HepG2 (cell line): ENCODE measurements at regions not wholly inside any gene's neighbourhood (a gene's known extent, or its start where the extent isn't known, plus 50 kb on each side); places are given as distances from the start of the nearest gene placed in this dataset.

Experiments
- ATAC-seq: fragments of 200-7000 bp; cut with Tn5 transposase; 3 replicates; pipeline ENCODE4 v1.9.1; 2020; ENCODE audit warnings: mild to moderate bottlenecking, moderate library complexity
- BruUV-seq: library from RNA; stranded (reverse); fragments of 400-500 nt; replicated peaks from 2 replicates; lab custom pipeline; 2021; lab: Mats Ljungman, UMichigan
- CTCF ChIA-PET: fragments of 300-600 bp; formaldehyde crosslinking; extraction: SDS; loops from one replicate; lab custom pipeline; 2021; ENCODE audit warnings: low total read pairs, inconsistent platforms, low intra/inter-chr PET ratio; lab: Yijun Ruan, JAX
- POLR2A ChIA-PET: fragments of 350-600 bp; sonication (Branson Sonifier 250); formaldehyde crosslinking; loops from one replicate; lab custom pipeline; 2020; ENCODE audit warnings: antibody characterized with exemption, inconsistent platforms; lab: Yijun Ruan, JAX
- DNase-seq: peaks from one replicate; pipeline ENCODE4 v3.0.0-alpha.2; 2015; ENCODE audit warnings: low spot score
- FAIRE-seq: peaks from 3 replicates; lab custom pipeline; 2011; peaks lifted over from hg19 to GRCh38; lab: Jason Lieb, UNC
- H2AFZ ChIP-seq: one replicate; pipeline ENCODE4 v1.6.1; 2011; ENCODE audit warnings: low read length, inconsistent platforms
- H3K27ac ChIP-seq: fragments of 300-600 bp; 3 replicates; pipeline ENCODE4 v1.8.0; 2011; ENCODE audit warnings: mixed run types, mild to moderate bottlenecking, mixed read lengths, low read length, inconsistent platforms; ENCODE audit not compliant: insufficient read depth; ENCODE audit errors: extremely low read length
- H3K27me3 ChIP-seq, 2 experiments: fragments of 200-600 bp in 1 of 2; 2 replicates in 1 of 2; 3 replicates in 1 of 2; pipeline versions ENCODE4 v1.6.0 to v1.8.0; 2011; ENCODE audit warnings: low read length in 2 of 2, mild to moderate bottlenecking in 2 of 2, moderate library complexity in 2 of 2, inconsistent platforms in 1 of 2; ENCODE audit not compliant: insufficient read depth in 2 of 2, control insufficient read depth in 1 of 2
- H3K36me3 ChIP-seq, 2 experiments: fragments of 200-600 bp in 1 of 2; replicated peaks in 1 of 2; 2 replicates in 1 of 2; 3 replicates in 1 of 2; pipeline versions ENCODE4 v1.5.1 to v1.8.0; 2011; ENCODE audit warnings: low read length in 2 of 2, inconsistent platforms in 1 of 2; ENCODE audit not compliant: insufficient read depth in 2 of 2, control insufficient read depth in 1 of 2
- H3K4me1 ChIP-seq: 2 replicates; pipeline ENCODE4 v1.5.1; 2012; ENCODE audit warnings: low read length, inconsistent platforms; ENCODE audit not compliant: insufficient read depth
- H3K4me2 ChIP-seq: 2 replicates; pipeline ENCODE4 v1.6.0; 2011; ENCODE audit warnings: low read depth, low read length, inconsistent platforms
- H3K4me3 ChIP-seq, 3 experiments: fragments of 200-600 bp in 1 of 3; sonication (generic), shearing (Covaris generic) in 1 of 3; replicated peaks in 1 of 3; 2 replicates each; pipeline ENCODE4 v1.5.1; 2011 to 2016; ENCODE audit warnings: low read length in 3 of 3, inconsistent platforms in 2 of 3, low read depth in 2 of 3, mild to moderate bottlenecking in 2 of 3, control low read depth in 1 of 3, mixed read lengths in 1 of 3; ENCODE audit not compliant: insufficient read depth in 1 of 3
- H3K79me2 ChIP-seq: one replicate; pipeline ENCODE4 v1.6.1; 2011; ENCODE audit warnings: low read length, inconsistent platforms; ENCODE audit not compliant: insufficient read depth
- H3K9ac ChIP-seq: 2 replicates; pipeline ENCODE4 v1.6.0; 2011; ENCODE audit warnings: mild to moderate bottlenecking, low read depth, low read length, inconsistent platforms; ENCODE audit not compliant: insufficient read depth
- H3K9me3 ChIP-seq: 2 replicates; pipeline ENCODE4 v1.5.1; 2012; ENCODE audit warnings: mild to moderate bottlenecking, low read length
- H4K20me1 ChIP-seq: 2 replicates; pipeline ENCODE4 v1.6.0; 2011; ENCODE audit warnings: inconsistent platforms, mild to moderate bottlenecking, low read length, moderate library complexity; ENCODE audit not compliant: insufficient read depth
- ARNTL ChIP-seq: sonication (generic); formaldehyde crosslinking; IDR thresholded peaks from 2 replicates; pipeline ENCODE4 v1.4.0; 2020; ENCODE audit warnings: mild to moderate bottlenecking, missing genetic modification reagents
- E2F2 ChIP-seq: sonication (generic); formaldehyde crosslinking; IDR thresholded peaks from 2 replicates; pipeline ENCODE4 v1.4.0; 2020; ENCODE audit warnings: missing genetic modification reagents, borderline replicate concordance
- RFXAP ChIP-seq: sonication (generic); formaldehyde crosslinking; IDR thresholded peaks from 2 replicates; pipeline ENCODE4 v1.4.0; 2020; ENCODE audit warnings: missing genetic modification reagents, borderline replicate concordance
- TP53 ChIP-seq: sonication (generic); formaldehyde crosslinking; conservative IDR thresholded peaks from 2 replicates; pipeline ENCODE4 v1.4.0; 2020; ENCODE audit warnings: missing genetic modification reagents
- ZBTB42 ChIP-seq: sonication (generic); formaldehyde crosslinking; IDR thresholded peaks from 2 replicates; pipeline ENCODE4 v1.5.0; 2020; ENCODE audit warnings: mild to moderate bottlenecking, missing genetic modification reagents
- ZNF205 ChIP-seq: IDR thresholded peaks from 2 replicates; pipeline ENCODE4 v1.6.1; 2018; ENCODE audit warnings: missing biosample characterization, missing genetic modification reagents
- ZNF281 ChIP-seq: sonication (generic); formaldehyde crosslinking; IDR thresholded peaks from 2 replicates; pipeline ENCODE4 v1.4.0; 2020; ENCODE audit warnings: missing genetic modification reagents, borderline replicate concordance
- ZNF550 ChIP-seq: sonication (generic); formaldehyde crosslinking; IDR thresholded peaks from 2 replicates; pipeline ENCODE4 v1.4.0; 2020; ENCODE audit warnings: mild to moderate bottlenecking, missing genetic modification reagents, borderline replicate concordance
- ZNF576 ChIP-seq: sonication (generic); formaldehyde crosslinking; IDR thresholded peaks from 2 replicates; pipeline ENCODE4 v1.4.0; 2020; ENCODE audit warnings: mild to moderate bottlenecking, missing genetic modification reagents
- WGBS: methylation state at CpG from one replicate; pipeline ENCODE4 v1.1.6; 2017; ENCODE audit warnings: low lambda C conversion rate; 5-methylcytosine and 5-hydroxymethylcytosine counted together
- in situ Hi-C: cut with HindIII; loops from 2 replicates; pipeline ENCODE4 v1.10.0; 2017; ENCODE audit warnings: low pct_unique_long_range_greater_than_20kb; ENCODE audit not compliant: extremely low pct_ligation_motif_present
- intact Hi-C: fragments of 100-400 bp; cut with micrococcal nuclease; formaldehyde crosslinking; loops from one replicate; pipeline ENCODE4 v1.10.0; 2022; ENCODE audit not compliant: unreplicated experiment
- TF ChIP-seq, protein P1 (sequence below): sonication (generic); formaldehyde crosslinking; IDR thresholded peaks from 2 replicates; pipeline ENCODE4 v1.5.0; 2020; ENCODE audit warnings: missing genetic modification reagents
- TF ChIP-seq, protein P2 (sequence below): sonication (generic); formaldehyde crosslinking; IDR thresholded peaks from 2 replicates; pipeline ENCODE4 v1.5.1; 2020; ENCODE audit warnings: mild to moderate bottlenecking, missing genetic modification reagents, borderline replicate concordance
- TF ChIP-seq, protein P3 (sequence below): sonication (generic); formaldehyde crosslinking; IDR thresholded peaks from 2 replicates; pipeline ENCODE4 v1.5.0; 2020; ENCODE audit warnings: mild to moderate bottlenecking, missing genetic modification reagents

DNA sequence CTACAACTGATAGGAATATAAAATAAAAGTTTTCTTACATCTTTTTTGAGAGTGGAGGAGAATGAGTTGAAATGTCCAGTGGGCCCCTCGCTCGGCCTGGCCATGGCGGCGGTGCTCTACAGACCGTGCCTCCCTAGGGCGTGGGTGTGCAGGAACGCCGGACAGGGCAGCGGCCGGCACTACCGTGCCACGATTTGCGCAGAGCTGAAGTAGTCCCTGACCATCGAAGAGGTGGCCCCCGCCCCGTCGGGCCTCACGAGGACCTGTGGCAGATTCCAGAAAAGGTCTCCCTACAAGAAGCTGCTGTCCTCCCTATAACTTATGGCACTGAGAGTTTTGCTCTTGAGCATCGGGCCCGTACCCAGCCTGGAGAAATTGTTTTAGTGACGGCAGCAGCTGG is 228.9 kb upstream of the ARHGAP24 start:
- Histone ChIP-seq H3K9ac (no peak overlapping the region), H3K4me3 (no peak overlapping the region), H3K36me3 (no peaks in the 10 kb centered on the region), H4K20me1 (no peaks in the 10 kb centered on the region), H2AFZ (no peak overlapping the region), H3K4me1 (no peaks in the 10 kb centered on the region), H3K4me2 (no peak overlapping the region), H3K27me3 (no peaks in the 10 kb centered on the region; a peak in 1 of 5 replicates), H3K27ac (no peak overlapping the region), H3K79me2 (no peaks in the 10 kb centered on the region), H3K9me3 (no peaks in the 10 kb centered on the region)
- WGBS: 53% methylated on average over 20 of the region's 21 CpGs
- intact Hi-C loops (no loop called here), in situ Hi-C loops (no loop called here)
- ChIA-PET CTCF (no interaction called here), POLR2A (no interaction called here)
- FAIRE-seq (no peak), ATAC-seq (no peak), DNase-seq (no peak)
- no TSS peak for BruUV-seq
- TF ChIP-seq, protein P1, sequence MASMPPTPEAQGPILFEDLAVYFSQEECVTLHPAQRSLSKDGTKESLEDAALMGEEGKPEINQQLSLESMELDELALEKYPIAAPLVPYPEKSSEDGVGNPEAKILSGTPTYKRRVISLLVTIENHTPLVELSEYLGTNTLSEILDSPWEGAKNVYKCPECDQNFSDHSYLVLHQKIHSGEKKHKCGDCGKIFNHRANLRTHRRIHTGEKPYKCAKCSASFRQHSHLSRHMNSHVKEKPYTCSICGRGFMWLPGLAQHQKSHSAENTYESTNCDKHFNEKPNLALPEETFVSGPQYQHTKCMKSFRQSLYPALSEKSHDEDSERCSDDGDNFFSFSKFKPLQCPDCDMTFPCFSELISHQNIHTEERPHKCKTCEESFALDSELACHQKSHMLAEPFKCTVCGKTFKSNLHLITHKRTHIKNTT (CRISPR knock-in tag): no peak
- TF ChIP-seq TP53 (no peak), ARNTL (CRISPR knock-in tag) (no peak), ZNF550 (CRISPR knock-in tag) (no peak), ZNF205 (no peak), RFXAP (no peak), ZNF576 (CRISPR knock-in tag) (no peak), ZNF281 (CRISPR knock-in tag) (no peak), ZBTB42 (CRISPR knock-in tag) (no peak), E2F2 (CRISPR knock-in tag) (no peak)
- TF ChIP-seq, protein P2, sequence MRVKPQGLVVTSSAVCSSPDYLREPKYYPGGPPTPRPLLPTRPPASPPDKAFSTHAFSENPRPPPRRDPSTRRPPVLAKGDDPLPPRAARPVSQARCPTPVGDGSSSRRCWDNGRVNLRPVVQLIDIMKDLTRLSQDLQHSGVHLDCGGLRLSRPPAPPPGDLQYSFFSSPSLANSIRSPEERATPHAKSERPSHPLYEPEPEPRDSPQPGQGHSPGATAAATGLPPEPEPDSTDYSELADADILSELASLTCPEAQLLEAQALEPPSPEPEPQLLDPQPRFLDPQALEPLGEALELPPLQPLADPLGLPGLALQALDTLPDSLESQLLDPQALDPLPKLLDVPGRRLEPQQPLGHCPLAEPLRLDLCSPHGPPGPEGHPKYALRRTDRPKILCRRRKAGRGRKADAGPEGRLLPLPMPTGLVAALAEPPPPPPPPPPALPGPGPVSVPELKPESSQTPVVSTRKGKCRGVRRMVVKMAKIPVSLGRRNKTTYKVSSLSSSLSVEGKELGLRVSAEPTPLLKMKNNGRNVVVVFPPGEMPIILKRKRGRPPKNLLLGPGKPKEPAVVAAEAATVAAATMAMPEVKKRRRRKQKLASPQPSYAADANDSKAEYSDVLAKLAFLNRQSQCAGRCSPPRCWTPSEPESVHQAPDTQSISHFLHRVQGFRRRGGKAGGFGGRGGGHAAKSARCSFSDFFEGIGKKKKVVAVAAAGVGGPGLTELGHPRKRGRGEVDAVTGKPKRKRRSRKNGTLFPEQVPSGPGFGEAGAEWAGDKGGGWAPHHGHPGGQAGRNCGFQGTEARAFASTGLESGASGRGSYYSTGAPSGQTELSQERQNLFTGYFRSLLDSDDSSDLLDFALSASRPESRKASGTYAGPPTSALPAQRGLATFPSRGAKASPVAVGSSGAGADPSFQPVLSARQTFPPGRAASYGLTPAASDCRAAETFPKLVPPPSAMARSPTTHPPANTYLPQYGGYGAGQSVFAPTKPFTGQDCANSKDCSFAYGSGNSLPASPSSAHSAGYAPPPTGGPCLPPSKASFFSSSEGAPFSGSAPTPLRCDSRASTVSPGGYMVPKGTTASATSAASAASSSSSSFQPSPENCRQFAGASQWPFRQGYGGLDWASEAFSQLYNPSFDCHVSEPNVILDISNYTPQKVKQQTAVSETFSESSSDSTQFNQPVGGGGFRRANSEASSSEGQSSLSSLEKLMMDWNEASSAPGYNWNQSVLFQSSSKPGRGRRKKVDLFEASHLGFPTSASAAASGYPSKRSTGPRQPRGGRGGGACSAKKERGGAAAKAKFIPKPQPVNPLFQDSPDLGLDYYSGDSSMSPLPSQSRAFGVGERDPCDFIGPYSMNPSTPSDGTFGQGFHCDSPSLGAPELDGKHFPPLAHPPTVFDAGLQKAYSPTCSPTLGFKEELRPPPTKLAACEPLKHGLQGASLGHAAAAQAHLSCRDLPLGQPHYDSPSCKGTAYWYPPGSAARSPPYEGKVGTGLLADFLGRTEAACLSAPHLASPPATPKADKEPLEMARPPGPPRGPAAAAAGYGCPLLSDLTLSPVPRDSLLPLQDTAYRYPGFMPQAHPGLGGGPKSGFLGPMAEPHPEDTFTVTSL: no peak
- TF ChIP-seq, protein P3, sequence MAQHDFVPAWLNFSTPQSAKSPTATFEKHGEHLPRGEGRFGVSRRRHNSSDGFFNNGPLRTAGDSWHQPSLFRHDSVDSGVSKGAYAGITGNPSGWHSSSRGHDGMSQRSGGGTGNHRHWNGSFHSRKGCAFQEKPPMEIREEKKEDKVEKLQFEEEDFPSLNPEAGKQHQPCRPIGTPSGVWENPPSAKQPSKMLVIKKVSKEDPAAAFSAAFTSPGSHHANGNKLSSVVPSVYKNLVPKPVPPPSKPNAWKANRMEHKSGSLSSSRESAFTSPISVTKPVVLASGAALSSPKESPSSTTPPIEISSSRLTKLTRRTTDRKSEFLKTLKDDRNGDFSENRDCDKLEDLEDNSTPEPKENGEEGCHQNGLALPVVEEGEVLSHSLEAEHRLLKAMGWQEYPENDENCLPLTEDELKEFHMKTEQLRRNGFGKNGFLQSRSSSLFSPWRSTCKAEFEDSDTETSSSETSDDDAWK (CRISPR knock-in tag): no peak
